HEK293 (cell line): ENCODE measurements at regions not wholly inside any gene's neighbourhood (a gene's known extent, or its start where the extent isn't known, plus 50 kb on each side); places are given as distances from the start of the nearest gene placed in this dataset.

Source experiments
- ATF2 ChIP-seq: fragments of 450-650 bp; formaldehyde crosslinking; IDR thresholded peaks from 2 replicates; pipeline ENCODE4 v1.5.1; 2016; ENCODE audit warnings: missing biosample characterization, missing genetic modification characterization, low read depth
- HIC1 ChIP-seq: fragments of 450-650 bp; formaldehyde crosslinking; IDR thresholded peaks from 2 replicates; pipeline ENCODE4 v1.5.1; 2016; ENCODE audit warnings: missing biosample characterization, missing genetic modification characterization
- RBAK ChIP-seq: fragments of 450-650 bp; formaldehyde crosslinking; IDR thresholded peaks from 2 replicates; pipeline ENCODE4 v1.5.1; 2016; ENCODE audit warnings: missing biosample characterization, missing genetic modification characterization
- REST ChIP-seq: fragments of 450-650 bp; formaldehyde crosslinking; IDR thresholded peaks from 2 replicates; pipeline ENCODE4 v1.5.1; 2016; ENCODE audit warnings: missing biosample characterization, missing genetic modification characterization
- SALL2 ChIP-seq: fragments of 450-650 bp; formaldehyde crosslinking; IDR thresholded peaks from 2 replicates; pipeline ENCODE4 v1.5.0; 2017; ENCODE audit warnings: missing biosample characterization, mild to moderate bottlenecking, missing genetic modification characterization, borderline replicate concordance
- TSHZ1 ChIP-seq: fragments of 450-650 bp; formaldehyde crosslinking; IDR thresholded peaks from 2 replicates; pipeline ENCODE4 v1.5.1; 2016; ENCODE audit warnings: missing biosample characterization, missing genetic modification characterization, borderline replicate concordance
- YY1 ChIP-seq: fragments of 450-650 bp; formaldehyde crosslinking; IDR thresholded peaks from 2 replicates; pipeline ENCODE4 v1.5.1; 2018; ENCODE audit warnings: missing biosample characterization, missing genetic modification characterization
- ZBTB26 ChIP-seq: fragments of 450-650 bp; formaldehyde crosslinking; optimal IDR thresholded peaks from 2 replicates; pipeline ENCODE3; 2016; ENCODE audit warnings: missing biosample characterization, mild to moderate bottlenecking, missing genetic modification characterization
- ZNF239 ChIP-seq: fragments of 450-650 bp; formaldehyde crosslinking; IDR thresholded peaks from 2 replicates; pipeline ENCODE4 v1.5.1; 2016; ENCODE audit warnings: missing biosample characterization, missing genetic modification characterization
- ZNF639 ChIP-seq: fragments of 450-650 bp; formaldehyde crosslinking; IDR thresholded peaks from 2 replicates; pipeline ENCODE4 v1.5.1; 2016; ENCODE audit warnings: missing biosample characterization, missing genetic modification characterization
- ZNF707 ChIP-seq: fragments of 450-650 bp; formaldehyde crosslinking; IDR thresholded peaks from 2 replicates; pipeline ENCODE4 v1.5.1; 2016; ENCODE audit warnings: missing biosample characterization, missing genetic modification characterization
- ZNF830 ChIP-seq: fragments of 450-650 bp; IDR thresholded peaks from 2 replicates; pipeline ENCODE4 v1.5.0; 2018; ENCODE audit warnings: missing biosample characterization, missing genetic modification characterization, low read depth, mild to moderate bottlenecking, moderate library complexity
- TF ChIP-seq, protein P1 (sequence below): fragments of 450-650 bp; formaldehyde crosslinking; IDR thresholded peaks from 2 replicates; pipeline ENCODE4 v1.5.1; 2016; ENCODE audit warnings: missing biosample characterization, missing genetic modification characterization
- TF ChIP-seq, protein P2 (sequence below): fragments of 450-650 bp; formaldehyde crosslinking; IDR thresholded peaks from 2 replicates; pipeline ENCODE4 v1.5.1; 2016; ENCODE audit warnings: missing biosample characterization, missing genetic modification characterization

- TF ChIP-seq RBAK (tag by site-specific recombination), result no peak
- no peak for TF ChIP-seq ZNF830 (tag by site-specific recombination)
- TF ChIP-seq SALL2 (tag by site-specific recombination), result no peak
- TF ChIP-seq, protein P1, sequence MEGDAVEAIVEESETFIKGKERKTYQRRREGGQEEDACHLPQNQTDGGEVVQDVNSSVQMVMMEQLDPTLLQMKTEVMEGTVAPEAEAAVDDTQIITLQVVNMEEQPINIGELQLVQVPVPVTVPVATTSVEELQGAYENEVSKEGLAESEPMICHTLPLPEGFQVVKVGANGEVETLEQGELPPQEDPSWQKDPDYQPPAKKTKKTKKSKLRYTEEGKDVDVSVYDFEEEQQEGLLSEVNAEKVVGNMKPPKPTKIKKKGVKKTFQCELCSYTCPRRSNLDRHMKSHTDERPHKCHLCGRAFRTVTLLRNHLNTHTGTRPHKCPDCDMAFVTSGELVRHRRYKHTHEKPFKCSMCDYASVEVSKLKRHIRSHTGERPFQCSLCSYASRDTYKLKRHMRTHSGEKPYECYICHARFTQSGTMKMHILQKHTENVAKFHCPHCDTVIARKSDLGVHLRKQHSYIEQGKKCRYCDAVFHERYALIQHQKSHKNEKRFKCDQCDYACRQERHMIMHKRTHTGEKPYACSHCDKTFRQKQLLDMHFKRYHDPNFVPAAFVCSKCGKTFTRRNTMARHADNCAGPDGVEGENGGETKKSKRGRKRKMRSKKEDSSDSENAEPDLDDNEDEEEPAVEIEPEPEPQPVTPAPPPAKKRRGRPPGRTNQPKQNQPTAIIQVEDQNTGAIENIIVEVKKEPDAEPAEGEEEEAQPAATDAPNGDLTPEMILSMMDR, result no peak
- no peak for TF ChIP-seq ZNF239
- TF ChIP-seq, protein P2, sequence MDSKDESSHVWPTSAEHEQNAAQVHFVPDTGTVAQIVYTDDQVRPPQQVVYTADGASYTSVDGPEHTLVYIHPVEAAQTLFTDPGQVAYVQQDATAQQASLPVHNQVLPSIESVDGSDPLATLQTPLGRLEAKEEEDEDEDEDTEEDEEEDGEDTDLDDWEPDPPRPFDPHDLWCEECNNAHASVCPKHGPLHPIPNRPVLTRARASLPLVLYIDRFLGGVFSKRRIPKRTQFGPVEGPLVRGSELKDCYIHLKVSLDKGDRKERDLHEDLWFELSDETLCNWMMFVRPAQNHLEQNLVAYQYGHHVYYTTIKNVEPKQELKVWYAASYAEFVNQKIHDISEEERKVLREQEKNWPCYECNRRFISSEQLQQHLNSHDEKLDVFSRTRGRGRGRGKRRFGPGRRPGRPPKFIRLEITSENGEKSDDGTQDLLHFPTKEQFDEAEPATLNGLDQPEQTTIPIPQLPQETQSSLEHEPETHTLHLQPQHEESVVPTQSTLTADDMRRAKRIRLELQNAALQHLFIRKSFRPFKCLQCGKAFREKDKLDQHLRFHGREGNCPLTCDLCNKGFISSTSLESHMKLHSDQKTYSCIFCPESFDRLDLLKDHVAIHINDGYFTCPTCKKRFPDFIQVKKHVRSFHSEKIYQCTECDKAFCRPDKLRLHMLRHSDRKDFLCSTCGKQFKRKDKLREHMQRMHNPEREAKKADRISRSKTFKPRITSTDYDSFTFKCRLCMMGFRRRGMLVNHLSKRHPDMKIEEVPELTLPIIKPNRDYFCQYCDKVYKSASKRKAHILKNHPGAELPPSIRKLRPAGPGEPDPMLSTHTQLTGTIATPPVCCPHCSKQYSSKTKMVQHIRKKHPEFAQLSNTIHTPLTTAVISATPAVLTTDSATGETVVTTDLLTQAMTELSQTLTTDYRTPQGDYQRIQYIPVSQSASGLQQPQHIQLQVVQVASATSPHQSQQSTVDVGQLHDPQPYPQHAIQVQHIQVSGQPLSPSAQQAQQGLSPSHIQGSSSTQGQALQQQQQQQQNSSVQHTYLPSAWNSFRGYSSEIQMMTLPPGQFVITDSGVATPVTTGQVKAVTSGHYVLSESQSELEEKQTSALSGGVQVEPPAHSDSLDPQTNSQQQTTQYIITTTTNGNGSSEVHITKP (tag by site-specific recombination), result no peak
- TF ChIP-seq ZBTB26, result no peak
- no peak for TF ChIP-seq YY1
- no peak for TF ChIP-seq HIC1 (tag by site-specific recombination)
- no peak for TF ChIP-seq ATF2 (tag by site-specific recombination)
- no peak for TF ChIP-seq TSHZ1 (tag by site-specific recombination)
- TF ChIP-seq ZNF707 (tag by site-specific recombination), result no peak
- TF ChIP-seq ZNF639, result no peak
- TF ChIP-seq REST (tag by site-specific recombination), result no peak
Observed at GRCh38 chr1:228839656-228840055, 104.4 kb downstream of the RHOU start.
